ENCODE measurements at regions not wholly inside any gene's neighbourhood (a gene's known extent, or its start where the extent isn't known, plus 50 kb on each side); places are given as distances from the start of the nearest gene placed in this dataset.

- no peak overlapping the region for H2AFZ ChIP-seq (ENCODE audit: low read depth, low read length)
- no peak overlapping the region for H3K9ac ChIP-seq (ENCODE audit: low read length)
- no peaks in the 10 kb centered on the region for H3K27me3 ChIP-seq (ENCODE audit: insufficient read depth, low read depth, low read length)
- H3K27ac ChIP-seq (ENCODE audit: low read length) = no peak overlapping the region
- TF ChIP-seq CTCF (IDR thresholded peaks at IDR 0.05; ENCODE audit: poor library complexity, severe bottlenecking) = no peak
- no peaks in the 10 kb centered on the region for H4K20me1 ChIP-seq (ENCODE audit: insufficient read depth)
- no peaks in the 10 kb centered on the region for H3K36me3 ChIP-seq (ENCODE audit: insufficient read depth, low read length)
- H3K9me2 ChIP-seq (ENCODE audit: insufficient read depth, low read length) = no peaks in the 10 kb centered on the region
- no peak overlapping the region for H3K4me2 ChIP-seq (ENCODE audit: low read length)
- no peaks in the 10 kb centered on the region for H3K9me3 ChIP-seq (ENCODE audit: low read length)
- H3K4me3 ChIP-seq (ENCODE audit: low read length) = no peak overlapping the region
- H3F3A ChIP-seq (ENCODE audit: insufficient read depth, low read length, poor library complexity, severe bottlenecking) = no peaks in the 10 kb centered on the region
- no peaks in the 10 kb centered on the region for H3K79me2 ChIP-seq (replicated peaks; ENCODE audit: insufficient read depth, low read length)
Measured at GRCh38 chr2:16228951-16229350, 288.6 kb downstream of the MYCN start.

- no peaks in the 10 kb centered on the region for H3F3A ChIP-seq (ENCODE audit: insufficient read depth, low read length, poor library complexity, severe bottlenecking)
- no peak overlapping the region for H2AFZ ChIP-seq (ENCODE audit: low read depth, low read length)
- no peak overlapping the region for H3K4me3 ChIP-seq (ENCODE audit: low read length)
- no peak overlapping the region for H3K4me2 ChIP-seq (ENCODE audit: low read length)
- H3K9ac ChIP-seq (ENCODE audit: low read length) = no peak overlapping the region
- H3K27me3 ChIP-seq (ENCODE audit: insufficient read depth, low read depth, low read length) = no peaks in the 10 kb centered on the region
- no peaks in the 10 kb centered on the region for H3K36me3 ChIP-seq (ENCODE audit: insufficient read depth, low read length)
- no peaks in the 10 kb centered on the region for H3K9me3 ChIP-seq (ENCODE audit: low read length)
- H3K9me2 ChIP-seq (ENCODE audit: insufficient read depth, low read length) = no peaks in the 10 kb centered on the region
- no peak overlapping the region for H3K27ac ChIP-seq (ENCODE audit: low read length)
- TF ChIP-seq REST (IDR thresholded peaks at IDR 0.05; ENCODE audit: borderline replicate concordance) (no peak), CTCF (IDR thresholded peaks at IDR 0.05; ENCODE audit: poor library complexity, severe bottlenecking) (no peak), SMC3 (conservative IDR thresholded peaks at IDR 0.05; ENCODE audit: poor library complexity) (no peak), RAD21 (conservative IDR thresholded peaks at IDR 0.05) (no peak), POLR2AphosphoS5 (IDR thresholded peaks at IDR 0.05) (no peak), TAF1 (IDR thresholded peaks at IDR 0.05; ENCODE audit: low read depth) (no peak), EP300 (conservative IDR thresholded peaks at IDR 0.05; ENCODE audit: poor library complexity, severe bottlenecking) (no peak), MXI1 (conservative IDR thresholded peaks at IDR 0.05; ENCODE audit: poor library complexity, severe bottlenecking) (no peak), EZH2 (IDR thresholded peaks at IDR 0.05; ENCODE audit: borderline replicate concordance, insufficient read depth, low read length, poor library complexity, severe bottlenecking) (no peak)
- H3K79me2 ChIP-seq (replicated peaks; ENCODE audit: insufficient read depth, low read length) = no peaks in the 10 kb centered on the region
- H4K20me1 ChIP-seq (ENCODE audit: insufficient read depth) = no peaks in the 10 kb centered on the region
Measured at GRCh38 chr2:16228471-16228870, 288.1 kb downstream of the MYCN start.
